HEK293 (cell line): ENCODE measurements at regions not wholly inside any gene's neighbourhood (a gene's known extent, or its start where the extent isn't known, plus 50 kb on each side); places are given as distances from the start of the nearest gene placed in this dataset.

Experiments used
- CTCF ChIA-PET: fragments of 350-600 bp; formaldehyde crosslinking; extraction: SDS; loops from one replicate; lab custom pipeline; 2021; ENCODE audit warnings: antibody characterized with exemption; lab: Yijun Ruan, JAX
- POLR2A ChIA-PET: fragments of 300-600 bp; formaldehyde crosslinking; extraction: SDS; loops from one replicate; lab custom pipeline; 2020; ENCODE audit warnings: antibody characterized with exemption, inconsistent platforms; lab: Yijun Ruan, JAX
- H3K27ac ChIP-seq: fragments of 200-500 bp; sonication (Bioruptor generic); 2 replicates; pipeline ENCODE4 v1.5.1; 2014; ENCODE audit warnings: low read depth, low read length, control low read depth, inconsistent platforms; ENCODE audit errors: extremely low read depth
- H3K36me3 ChIP-seq, 2 experiments: fragments of 200-500 bp in 1 of 2; sonication (Bioruptor generic) in 1 of 2; 1 replicate in 1 of 2; 2 replicates in 1 of 2; pipeline ENCODE4 v1.5.1; 2014 to 2017; ENCODE audit warnings: inconsistent platforms in 2 of 2, low read length in 2 of 2; ENCODE audit not compliant: control insufficient read depth in 2 of 2, insufficient read depth in 1 of 2
- H3K4me1 ChIP-seq: fragments of 200-500 bp; sonication (Bioruptor generic); 2 replicates; pipeline ENCODE4 v1.5.1; 2014; ENCODE audit warnings: mild to moderate bottlenecking, low read length, inconsistent platforms; ENCODE audit not compliant: control insufficient read depth, insufficient read depth
- H3K4me3 ChIP-seq: 2 replicates; pipeline ENCODE4 v1.5.1; 2011; ENCODE audit warnings: low read depth, mild to moderate bottlenecking, control low read depth, low read length, moderate library complexity
- H3K9me3 ChIP-seq: fragments of 200-500 bp; sonication (Bioruptor generic); 2 replicates; pipeline ENCODE4 v1.5.1; 2014; ENCODE audit warnings: low read depth, low read length, inconsistent platforms; ENCODE audit not compliant: control insufficient read depth, insufficient read depth
- BCL11A ChIP-seq: fragments of 450-650 bp; formaldehyde crosslinking; IDR thresholded peaks from 2 replicates; pipeline ENCODE4 v1.5.1; 2016; ENCODE audit warnings: low read depth, missing biosample characterization, missing genetic modification characterization
- MYNN ChIP-seq: fragments of 450-650 bp; formaldehyde crosslinking; IDR thresholded peaks from 2 replicates; pipeline ENCODE4 v1.5.1; 2016; ENCODE audit warnings: missing biosample characterization, missing genetic modification characterization, borderline replicate concordance
- ZBTB20 ChIP-seq: fragments of 450-650 bp; formaldehyde crosslinking; IDR thresholded peaks from 2 replicates; pipeline ENCODE4 v1.5.1; 2016; ENCODE audit warnings: missing biosample characterization, missing genetic modification characterization
- ZNF155 ChIP-seq: fragments of 450-650 bp; formaldehyde crosslinking; IDR thresholded peaks from 2 replicates; pipeline ENCODE4 v1.5.1; 2016; ENCODE audit warnings: missing biosample characterization, missing genetic modification characterization
- ZNF561 ChIP-seq: fragments of 450-650 bp; IDR thresholded peaks from 2 replicates; pipeline ENCODE4 v1.5.1; 2018; ENCODE audit warnings: missing biosample characterization, missing genetic modification characterization, borderline replicate concordance
- ZNF624 ChIP-seq: fragments of 450-650 bp; formaldehyde crosslinking; IDR thresholded peaks from 2 replicates; pipeline ENCODE4 v1.5.1; 2017; ENCODE audit warnings: missing biosample characterization, missing genetic modification characterization
- ZNF660 ChIP-seq: fragments of 450-650 bp; IDR thresholded peaks from 2 replicates; pipeline ENCODE4 v1.5.1; 2018; ENCODE audit warnings: missing biosample characterization, mild to moderate bottlenecking, missing genetic modification characterization
- ZNF701 ChIP-seq: fragments of 450-650 bp; formaldehyde crosslinking; IDR thresholded peaks from 2 replicates; pipeline ENCODE4 v1.5.1; 2016; ENCODE audit warnings: missing biosample characterization, missing genetic modification characterization
- ZSCAN16 ChIP-seq: fragments of 450-650 bp; formaldehyde crosslinking; IDR thresholded peaks from 2 replicates; pipeline ENCODE4 v1.5.1; 2016; ENCODE audit warnings: missing biosample characterization, missing genetic modification characterization
- TF ChIP-seq, protein P1 (sequence below): fragments of 450-650 bp; formaldehyde crosslinking; IDR thresholded peaks from 2 replicates; pipeline ENCODE4 v1.5.1; 2016; ENCODE audit warnings: missing biosample characterization, missing genetic modification characterization
- TF ChIP-seq, protein P2 (sequence below): fragments of 450-650 bp; formaldehyde crosslinking; IDR thresholded peaks from 2 replicates; pipeline ENCODE4 v1.5.1; 2017; ENCODE audit warnings: missing biosample characterization, mild to moderate bottlenecking, missing genetic modification characterization, moderate library complexity
- TF ChIP-seq, protein P3 (sequence below): fragments of 450-650 bp; formaldehyde crosslinking; IDR thresholded peaks from 2 replicates; pipeline ENCODE4 v1.5.1; 2016; ENCODE audit warnings: missing biosample characterization, missing genetic modification characterization
- TF ChIP-seq, protein P4 (sequence below): fragments of 450-650 bp; formaldehyde crosslinking; IDR thresholded peaks from 2 replicates; pipeline ENCODE4 v1.5.1; 2016; ENCODE audit warnings: missing biosample characterization, missing genetic modification characterization, low read depth

DNA sequence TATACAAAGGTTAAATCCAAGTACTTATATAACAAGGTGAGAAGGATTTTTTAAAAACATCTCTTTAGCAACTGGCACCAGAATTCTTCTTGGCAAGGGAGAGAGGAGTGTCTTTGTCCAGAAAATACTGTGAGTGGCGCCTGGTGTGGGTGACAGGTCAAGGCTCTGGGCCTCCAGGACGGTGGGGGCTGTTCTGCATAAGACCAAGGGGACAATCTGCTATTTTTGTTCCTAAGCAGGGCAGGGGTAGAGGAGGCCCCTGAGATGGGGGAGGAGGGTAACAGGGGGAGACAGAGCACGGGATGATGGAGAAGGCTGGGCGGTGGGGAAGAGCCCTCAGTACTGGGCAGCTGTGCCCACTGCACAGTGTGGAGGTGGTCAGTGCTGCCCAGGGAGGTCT, 51.6 kb upstream of the TAF1B start:
- H3K4me3 ChIP-seq: no peak overlapping the region
- no peaks in the 10 kb centered on the region for H3K36me3 ChIP-seq
- H3K9me3 ChIP-seq: no peaks in the 10 kb centered on the region
- no peak overlapping the region for H3K27ac ChIP-seq
- TF ChIP-seq ZSCAN16 (tag by site-specific recombination) (no peak), ZNF155 (tag by site-specific recombination) (no peak)
- TF ChIP-seq, protein P1, sequence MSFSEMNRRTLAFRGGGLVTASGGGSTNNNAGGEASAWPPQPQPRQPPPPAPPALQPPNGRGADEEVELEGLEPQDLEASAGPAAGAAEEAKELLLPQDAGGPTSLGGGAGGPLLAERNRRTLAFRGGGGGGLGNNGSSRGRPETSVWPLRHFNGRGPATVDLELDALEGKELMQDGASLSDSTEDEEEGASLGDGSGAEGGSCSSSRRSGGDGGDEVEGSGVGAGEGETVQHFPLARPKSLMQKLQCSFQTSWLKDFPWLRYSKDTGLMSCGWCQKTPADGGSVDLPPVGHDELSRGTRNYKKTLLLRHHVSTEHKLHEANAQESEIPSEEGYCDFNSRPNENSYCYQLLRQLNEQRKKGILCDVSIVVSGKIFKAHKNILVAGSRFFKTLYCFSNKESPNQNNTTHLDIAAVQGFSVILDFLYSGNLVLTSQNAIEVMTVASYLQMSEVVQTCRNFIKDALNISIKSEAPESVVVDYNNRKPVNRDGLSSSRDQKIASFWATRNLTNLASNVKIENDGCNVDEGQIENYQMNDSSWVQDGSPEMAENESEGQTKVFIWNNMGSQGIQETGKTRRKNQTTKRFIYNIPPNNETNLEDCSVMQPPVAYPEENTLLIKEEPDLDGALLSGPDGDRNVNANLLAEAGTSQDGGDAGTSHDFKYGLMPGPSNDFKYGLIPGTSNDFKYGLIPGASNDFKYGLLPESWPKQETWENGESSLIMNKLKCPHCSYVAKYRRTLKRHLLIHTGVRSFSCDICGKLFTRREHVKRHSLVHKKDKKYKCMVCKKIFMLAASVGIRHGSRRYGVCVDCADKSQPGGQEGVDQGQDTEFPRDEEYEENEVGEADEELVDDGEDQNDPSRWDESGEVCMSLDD (tag by site-specific recombination): no peak
- TF ChIP-seq, all 188 proteins: peak for 0
- H3K4me1 ChIP-seq: no peaks in the 10 kb centered on the region
- POLR2A ChIA-PET: no interaction called here
- CTCF ChIA-PET: interaction anchor here (1.4 kb wide), 1 partner anchor 21 kb away, joined by 3 read pairs; no protein-coding TSS in a partner anchor

DNA sequence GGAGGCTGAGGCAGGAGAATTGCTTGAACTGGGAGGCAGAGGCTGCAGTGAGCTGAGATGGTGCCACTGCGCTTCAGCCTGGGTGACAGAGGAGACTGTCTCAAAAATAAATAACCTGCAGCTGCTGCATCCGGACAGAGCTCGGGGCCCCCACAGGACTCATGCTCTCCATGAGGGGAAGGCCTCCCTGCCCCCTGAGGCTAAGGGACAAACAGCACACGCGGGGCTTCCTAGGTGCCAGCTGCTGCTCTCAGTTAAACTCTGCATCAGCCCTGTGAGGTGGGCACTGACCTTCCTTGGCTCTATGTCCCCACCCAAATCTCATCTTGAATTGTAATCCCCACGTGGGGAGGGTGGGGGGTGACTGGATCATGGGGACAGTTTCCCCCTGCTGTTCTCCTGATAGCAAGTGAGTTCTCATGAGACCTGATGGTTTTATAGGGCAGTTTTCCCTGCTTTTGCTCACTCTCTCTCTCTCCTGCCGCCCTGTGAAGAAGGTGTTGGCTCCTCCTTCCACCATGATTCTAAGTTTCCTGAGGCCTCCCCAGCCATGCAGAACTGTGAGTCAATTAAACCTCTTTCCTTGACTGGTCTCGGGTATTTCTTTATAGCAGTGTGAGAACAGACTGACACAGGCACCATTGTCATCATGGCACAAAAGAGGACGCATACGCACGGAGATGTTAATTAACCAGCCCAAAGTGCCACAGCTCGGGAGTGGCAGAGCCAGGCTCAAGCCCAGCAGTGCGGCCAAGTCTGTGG, 49.9 kb upstream of the TAF1B start:
- ChIA-PET POLR2A (no interaction called here), CTCF (interaction anchor here (1.4 kb wide), 1 partner anchor 23 kb away, joined by 3 read pairs; no protein-coding TSS in a partner anchor)

More for the DNA sequence above, 49.9 kb upstream of the TAF1B start:
- H3K36me3 ChIP-seq: no peaks in the 10 kb centered on the region
- H3K4me3 ChIP-seq: no peak overlapping the region
- H3K9me3 ChIP-seq: no peaks in the 10 kb centered on the region
- TF ChIP-seq BCL11A (no peak), ZNF701 (tag by site-specific recombination) (no peak), ZNF561 (tag by site-specific recombination) (no peak), ZNF660 (tag by site-specific recombination) (no peak), ZBTB20 (no peak), MYNN (tag by site-specific recombination) (no peak), ZNF624 (tag by site-specific recombination) (no peak)
- TF ChIP-seq, protein P2, sequence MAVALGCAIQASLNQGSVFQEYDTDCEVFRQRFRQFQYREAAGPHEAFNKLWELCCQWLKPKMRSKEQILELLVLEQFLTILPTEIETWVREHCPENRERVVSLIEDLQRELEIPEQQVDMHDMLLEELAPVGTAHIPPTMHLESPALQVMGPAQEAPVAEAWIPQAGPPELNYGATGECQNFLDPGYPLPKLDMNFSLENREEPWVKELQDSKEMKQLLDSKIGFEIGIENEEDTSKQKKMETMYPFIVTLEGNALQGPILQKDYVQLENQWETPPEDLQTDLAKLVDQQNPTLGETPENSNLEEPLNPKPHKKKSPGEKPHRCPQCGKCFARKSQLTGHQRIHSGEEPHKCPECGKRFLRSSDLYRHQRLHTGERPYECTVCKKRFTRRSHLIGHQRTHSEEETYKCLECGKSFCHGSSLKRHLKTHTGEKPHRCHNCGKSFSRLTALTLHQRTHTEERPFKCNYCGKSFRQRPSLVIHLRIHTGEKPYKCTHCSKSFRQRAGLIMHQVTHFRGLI (tag by site-specific recombination): no peak
- TF ChIP-seq, protein P3, sequence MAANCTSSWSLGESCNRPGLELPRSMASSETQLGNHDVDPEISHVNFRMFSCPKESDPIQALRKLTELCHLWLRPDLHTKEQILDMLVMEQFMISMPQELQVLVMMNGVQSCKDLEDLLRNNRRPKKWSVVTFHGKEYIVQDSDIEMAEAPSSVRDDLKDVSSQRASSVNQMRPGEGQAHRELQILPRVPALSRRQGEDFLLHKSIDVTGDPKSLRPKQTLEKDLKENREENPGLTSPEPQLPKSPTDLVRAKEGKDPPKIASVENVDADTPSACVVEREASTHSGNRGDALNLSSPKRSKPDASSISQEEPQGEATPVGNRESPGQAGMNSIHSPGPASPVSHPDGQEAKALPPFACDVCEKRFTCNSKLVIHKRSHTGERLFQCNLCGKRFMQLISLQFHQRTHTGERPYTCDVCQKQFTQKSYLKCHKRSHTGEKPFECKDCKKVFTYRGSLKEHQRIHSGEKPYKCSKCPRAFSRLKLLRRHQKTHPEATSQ: no peak
- TF ChIP-seq, protein P4, sequence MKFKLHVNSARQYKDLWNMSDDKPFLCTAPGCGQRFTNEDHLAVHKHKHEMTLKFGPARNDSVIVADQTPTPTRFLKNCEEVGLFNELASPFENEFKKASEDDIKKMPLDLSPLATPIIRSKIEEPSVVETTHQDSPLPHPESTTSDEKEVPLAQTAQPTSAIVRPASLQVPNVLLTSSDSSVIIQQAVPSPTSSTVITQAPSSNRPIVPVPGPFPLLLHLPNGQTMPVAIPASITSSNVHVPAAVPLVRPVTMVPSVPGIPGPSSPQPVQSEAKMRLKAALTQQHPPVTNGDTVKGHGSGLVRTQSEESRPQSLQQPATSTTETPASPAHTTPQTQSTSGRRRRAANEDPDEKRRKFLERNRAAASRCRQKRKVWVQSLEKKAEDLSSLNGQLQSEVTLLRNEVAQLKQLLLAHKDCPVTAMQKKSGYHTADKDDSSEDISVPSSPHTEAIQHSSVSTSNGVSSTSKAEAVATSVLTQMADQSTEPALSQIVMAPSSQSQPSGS (tag by site-specific recombination): no peak
- H3K27ac ChIP-seq: no peak overlapping the region
- H3K4me1 ChIP-seq: no peaks in the 10 kb centered on the region
